ENCODE measurements at regions not wholly inside any gene's neighbourhood (a gene's known extent, or its start where the extent isn't known, plus 50 kb on each side); places are given as distances from the start of the nearest gene placed in this dataset.

GRCh38 chr5:2299388-2300220 is 416.9 kb upstream of the IRX4 start:
- Histone ChIP-seq H3K4me1 (ENCODE audit: control insufficient read depth, insufficient read depth, low read length) (no peaks in the 10 kb centered on the region), H3K9ac (ENCODE audit: low read length) (no peak overlapping the region), H3K27me3 (ENCODE audit: control insufficient read depth, insufficient read depth, low read length) (no peaks in the 10 kb centered on the region), H3K9me3 (ENCODE audit: control insufficient read depth, low read length) (no peaks in the 10 kb centered on the region), H3K36me3 (ENCODE audit: control insufficient read depth, insufficient read depth, low read length) (no peaks in the 10 kb centered on the region), H3K4me3 (ENCODE audit: low read length) (no peak overlapping the region)

- Histone ChIP-seq H3K4me3 (ENCODE audit: low read length) (no peak overlapping the region), H3K27me3 (ENCODE audit: control insufficient read depth, insufficient read depth, low read length) (no peaks in the 10 kb centered on the region), H3K9ac (ENCODE audit: low read length) (no peak overlapping the region), H3K4me1 (ENCODE audit: control insufficient read depth, insufficient read depth, low read length) (no peaks in the 10 kb centered on the region), H3K36me3 (ENCODE audit: control insufficient read depth, insufficient read depth, low read length) (no peaks in the 10 kb centered on the region), H3K9me3 (ENCODE audit: control insufficient read depth, low read length) (no peaks in the 10 kb centered on the region)
Measured at GRCh38 chr5:2298781-2299180, 416.1 kb upstream of the IRX4 start.

DNA sequence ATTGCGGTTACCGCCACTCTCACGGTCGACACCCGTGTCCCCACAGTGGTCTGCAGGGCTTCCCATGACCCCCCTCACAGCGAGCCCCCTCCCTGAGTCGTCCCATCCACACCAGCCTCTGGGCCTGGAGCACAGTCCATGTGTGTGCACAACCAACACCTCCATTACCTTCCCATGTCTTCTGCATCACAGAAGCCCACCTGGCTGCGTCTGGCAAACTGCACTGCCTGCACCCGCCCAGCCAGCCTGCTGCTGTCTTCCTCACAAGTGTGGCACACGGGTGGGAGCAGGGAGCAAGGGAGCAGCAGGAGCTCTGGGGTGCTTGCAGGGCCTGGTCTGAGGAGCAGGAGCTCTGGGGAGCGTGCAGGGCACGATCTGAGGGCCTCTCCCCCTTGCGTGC is 415.3 kb upstream of the IRX4 start:
- Histone ChIP-seq H3K9ac (ENCODE audit: low read length) (no peak overlapping the region), H3K36me3 (ENCODE audit: control insufficient read depth, insufficient read depth, low read length) (no peaks in the 10 kb centered on the region), H3K9me3 (ENCODE audit: control insufficient read depth, low read length) (no peaks in the 10 kb centered on the region), H3K4me1 (ENCODE audit: control insufficient read depth, insufficient read depth, low read length) (no peaks in the 10 kb centered on the region), H3K27me3 (ENCODE audit: control insufficient read depth, insufficient read depth, low read length) (no peaks in the 10 kb centered on the region), H3K4me3 (ENCODE audit: low read length) (no peak overlapping the region)

DNA sequence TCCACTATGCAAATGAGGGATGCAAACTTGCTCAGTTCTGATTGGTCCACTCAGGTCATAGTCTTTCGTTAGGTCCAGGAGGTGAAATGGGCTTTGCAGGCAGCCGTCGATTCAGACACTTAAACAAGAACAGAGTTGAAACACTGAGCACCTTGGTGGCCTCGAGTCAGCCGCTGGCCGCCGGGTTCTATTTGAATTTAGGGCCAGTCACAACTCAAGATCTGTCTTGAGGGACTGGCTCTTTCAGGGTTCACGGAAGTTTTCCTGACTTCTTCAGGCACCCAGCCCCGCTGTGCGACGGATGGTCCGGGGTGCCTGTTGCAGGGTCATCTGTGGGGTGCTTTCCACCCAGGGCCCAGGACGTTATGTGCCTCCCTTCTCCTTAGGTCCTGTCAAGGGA is 412.8 kb upstream of the IRX4 start:
- no peaks in the 10 kb centered on the region for H3K36me3 ChIP-seq (ENCODE audit: control insufficient read depth, insufficient read depth, low read length)
- H3K9me3 ChIP-seq (ENCODE audit: control insufficient read depth, low read length): no peaks in the 10 kb centered on the region
- no peaks in the 10 kb centered on the region for H3K27me3 ChIP-seq (ENCODE audit: control insufficient read depth, insufficient read depth, low read length)
- H3K4me3 ChIP-seq (ENCODE audit: low read length): no peak overlapping the region
- H3K4me1 ChIP-seq (ENCODE audit: control insufficient read depth, insufficient read depth, low read length): no peaks in the 10 kb centered on the region
- H3K9ac ChIP-seq (ENCODE audit: low read length): no peak overlapping the region

DNA sequence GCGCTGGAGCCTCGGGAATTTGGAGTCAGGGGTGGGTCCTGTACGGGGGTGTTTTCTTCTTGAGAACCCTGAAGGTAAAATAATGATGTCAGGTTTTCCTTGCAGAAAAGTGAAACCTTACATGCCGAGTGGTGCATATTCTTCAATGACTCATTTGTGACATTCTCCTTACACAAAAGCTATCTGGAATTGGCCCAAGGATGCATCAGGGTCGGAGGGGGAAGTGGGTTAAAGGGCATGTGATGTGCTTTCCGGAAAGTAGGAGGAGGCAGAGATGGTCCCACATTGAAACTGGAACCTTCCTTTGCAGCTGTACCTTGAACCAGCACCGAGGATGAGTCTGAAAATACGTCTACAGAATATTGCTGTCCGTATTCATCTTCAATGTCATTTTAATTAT is 411.2 kb upstream of the IRX4 start:
- H3K36me3 ChIP-seq (ENCODE audit: control insufficient read depth, insufficient read depth, low read length): no peaks in the 10 kb centered on the region
- H3K9ac ChIP-seq (ENCODE audit: low read length): no peak overlapping the region
- H3K27me3 ChIP-seq (ENCODE audit: control insufficient read depth, insufficient read depth, low read length): no peaks in the 10 kb centered on the region
- H3K9me3 ChIP-seq (ENCODE audit: control insufficient read depth, low read length): no peaks in the 10 kb centered on the region
- H3K4me1 ChIP-seq (ENCODE audit: control insufficient read depth, insufficient read depth, low read length): no peaks in the 10 kb centered on the region
- H3K4me3 ChIP-seq (ENCODE audit: low read length): no peak overlapping the region

- H3K9me3 ChIP-seq (ENCODE audit: control insufficient read depth, low read length): no peaks in the 10 kb centered on the region
- H3K36me3 ChIP-seq (ENCODE audit: control insufficient read depth, insufficient read depth, low read length): no peaks in the 10 kb centered on the region
- no peak overlapping the region for H3K9ac ChIP-seq (ENCODE audit: low read length)
- H3K4me3 ChIP-seq (ENCODE audit: low read length): no peak overlapping the region
- no peaks in the 10 kb centered on the region for H3K4me1 ChIP-seq (ENCODE audit: control insufficient read depth, insufficient read depth, low read length)
- H3K27me3 ChIP-seq (ENCODE audit: control insufficient read depth, insufficient read depth, low read length): no peaks in the 10 kb centered on the region
Measured at GRCh38 chr5:2291146-2291840, 408.6 kb upstream of the IRX4 start.

DNA sequence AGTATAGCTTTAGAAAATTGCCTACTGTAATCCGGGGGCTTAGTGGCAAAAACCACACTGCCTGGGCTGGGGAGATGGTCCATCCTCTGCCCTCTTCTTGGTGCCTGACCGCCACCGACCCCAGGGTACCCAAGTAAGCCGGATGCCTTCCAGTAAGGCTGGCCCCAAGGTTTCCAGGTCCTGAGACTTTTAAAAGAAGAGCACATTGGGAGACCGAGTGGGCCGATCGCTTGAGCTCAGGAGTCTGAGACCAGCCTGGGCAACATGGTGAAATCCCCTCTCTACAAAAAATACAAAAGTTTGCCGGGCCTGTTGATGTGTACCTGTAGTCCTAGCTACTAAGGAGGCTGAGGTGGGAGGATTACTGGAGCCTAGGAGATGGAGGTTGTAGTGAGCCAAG is 406.7 kb upstream of the IRX4 start:
- no peak overlapping the region for H3K9ac ChIP-seq (ENCODE audit: low read length)
- no peaks in the 10 kb centered on the region for H3K27me3 ChIP-seq (ENCODE audit: control insufficient read depth, insufficient read depth, low read length)
- no peaks in the 10 kb centered on the region for H3K36me3 ChIP-seq (ENCODE audit: control insufficient read depth, insufficient read depth, low read length)
- no peaks in the 10 kb centered on the region for H3K9me3 ChIP-seq (ENCODE audit: control insufficient read depth, low read length)
- H3K4me3 ChIP-seq (ENCODE audit: low read length): no peak overlapping the region
- H3K4me1 ChIP-seq (ENCODE audit: control insufficient read depth, insufficient read depth, low read length): no peaks in the 10 kb centered on the region

GRCh38 chr5:2288968-2289367 is 406.2 kb upstream of the IRX4 start:
- no peaks in the 10 kb centered on the region for H3K9me3 ChIP-seq (ENCODE audit: control insufficient read depth, low read length)
- no peaks in the 10 kb centered on the region for H3K36me3 ChIP-seq (ENCODE audit: control insufficient read depth, insufficient read depth, low read length)
- no peak overlapping the region for H3K9ac ChIP-seq (ENCODE audit: low read length)
- H3K4me1 ChIP-seq (ENCODE audit: control insufficient read depth, insufficient read depth, low read length): no peaks in the 10 kb centered on the region
- no peaks in the 10 kb centered on the region for H3K27me3 ChIP-seq (ENCODE audit: control insufficient read depth, insufficient read depth, low read length)
- H3K4me3 ChIP-seq (ENCODE audit: low read length): no peak overlapping the region

- Histone ChIP-seq H3K27me3 (ENCODE audit: control insufficient read depth, insufficient read depth, low read length) (no peaks in the 10 kb centered on the region), H3K9ac (ENCODE audit: low read length) (no peak overlapping the region), H3K4me3 (ENCODE audit: low read length) (no peak overlapping the region), H3K9me3 (ENCODE audit: control insufficient read depth, low read length) (no peaks in the 10 kb centered on the region), H3K36me3 (ENCODE audit: control insufficient read depth, insufficient read depth, low read length) (no peaks in the 10 kb centered on the region), H3K4me1 (ENCODE audit: control insufficient read depth, insufficient read depth, low read length) (no peaks in the 10 kb centered on the region)
Measured at GRCh38 chr5:2288466-2288865, 405.7 kb upstream of the IRX4 start.

- Histone ChIP-seq H3K9ac (ENCODE audit: low read length) (no peak overlapping the region), H3K36me3 (ENCODE audit: control insufficient read depth, insufficient read depth, low read length) (no peaks in the 10 kb centered on the region), H3K4me1 (ENCODE audit: control insufficient read depth, insufficient read depth, low read length) (no peaks in the 10 kb centered on the region), H3K4me3 (ENCODE audit: low read length) (no peak overlapping the region), H3K27me3 (ENCODE audit: control insufficient read depth, insufficient read depth, low read length) (no peaks in the 10 kb centered on the region), H3K9me3 (ENCODE audit: control insufficient read depth, low read length) (no peaks in the 10 kb centered on the region)
Measured at GRCh38 chr5:2286250-2286649, 403.5 kb upstream of the IRX4 start.

GRCh38 chr5:2284678-2285077 is 402.0 kb upstream of the IRX4 start:
- no peaks in the 10 kb centered on the region for H3K9me3 ChIP-seq (ENCODE audit: control insufficient read depth, low read length)
- no peaks in the 10 kb centered on the region for H3K4me1 ChIP-seq (ENCODE audit: control insufficient read depth, insufficient read depth, low read length)
- H3K27me3 ChIP-seq (ENCODE audit: control insufficient read depth, insufficient read depth, low read length): no peaks in the 10 kb centered on the region
- no peak overlapping the region for H3K9ac ChIP-seq (ENCODE audit: low read length)
- no peak overlapping the region for H3K4me3 ChIP-seq (ENCODE audit: low read length)
- no peaks in the 10 kb centered on the region for H3K36me3 ChIP-seq (ENCODE audit: control insufficient read depth, insufficient read depth, low read length)

GRCh38 chr5:2283481-2284045 is 400.8 kb upstream of the IRX4 start:
- Histone ChIP-seq H3K9me3 (ENCODE audit: control insufficient read depth, low read length) (no peaks in the 10 kb centered on the region), H3K36me3 (ENCODE audit: control insufficient read depth, insufficient read depth, low read length) (no peaks in the 10 kb centered on the region), H3K4me1 (ENCODE audit: control insufficient read depth, insufficient read depth, low read length) (no peaks in the 10 kb centered on the region), H3K27me3 (ENCODE audit: control insufficient read depth, insufficient read depth, low read length) (no peaks in the 10 kb centered on the region), H3K4me3 (ENCODE audit: low read length) (no peak overlapping the region), H3K9ac (ENCODE audit: low read length) (no peak overlapping the region)

Measured in mucosa of stomach (tissue), 1 donor.